Mucosa of gallbladder (tissue), 1 donor: ENCODE measurements at regions not wholly inside any gene's neighbourhood (a gene's known extent, or its start where the extent isn't known, plus 50 kb on each side); places are given as distances from the start of the nearest gene placed in this dataset.
"Not testable (repeated sequence)": the region's sequence is repeated elsewhere in the genome, so short reads cannot be mapped to it uniquely, and the experiment has no call there.

Experiments used
- DNase-seq: peaks from one replicate; pipeline ENCODE4 v3.0.0-alpha.2; 2020; ENCODE audit warnings: low spot score
- donor health status: DM: no; HTN: no; CAD: no.

GRCh38 chr3:158026236-158026635, 80.0 kb downstream of the SHOX2 start:
- no peak for DNase-seq

- DNase-seq = not testable (repeated sequence)
Measured at GRCh38 chr3:158019897-158020296, 86.3 kb downstream of the SHOX2 start.

- DNase-seq = no peak
Measured at GRCh38 chr3:158018462-158018861, 87.8 kb downstream of the SHOX2 start.

GRCh38 chr3:158012901-158013300, 93.3 kb downstream of the SHOX2 start:
- no peak for DNase-seq

- no peak for DNase-seq
Measured at GRCh38 chr3:158005391-158006100, 100.7 kb downstream of the SHOX2 start.

GRCh38 chr3:157999246-157999645, 107.0 kb downstream of the SHOX2 start:
- no peak for DNase-seq

GRCh38 chr3:157982359-157982758, 123.9 kb downstream of the SHOX2 start:
- no peak for DNase-seq

- no peak for DNase-seq
Measured at GRCh38 chr3:157981819-157982218, 124.4 kb downstream of the SHOX2 start.

GRCh38 chr3:157979022-157979421, 127.2 kb downstream of the SHOX2 start:
- DNase-seq = no peak

GRCh38 chr3:157961665-157962064, 144.6 kb downstream of the SHOX2 start:
- no peak for DNase-seq

- no peak for DNase-seq
Measured at GRCh38 chr3:157958457-157958856, 147.8 kb downstream of the SHOX2 start.

- DNase-seq = no peak
Measured at GRCh38 chr3:157956850-157957249, 149.4 kb downstream of the SHOX2 start.

- no peak for DNase-seq
Measured at GRCh38 chr3:157956176-157956575, 150.0 kb downstream of the SHOX2 start.

- DNase-seq = no peak
Measured at GRCh38 chr3:157953565-157953964, 152.7 kb downstream of the SHOX2 start.

- no peak for DNase-seq
Measured at GRCh38 chr3:157948605-157949383, 157.4 kb downstream of the SHOX2 start.

GRCh38 chr3:157939166-157939565, 167.1 kb downstream of the SHOX2 start:
- DNase-seq = no peak

GRCh38 chr3:157938154-157938779, 168.0 kb downstream of the SHOX2 start:
- DNase-seq = no peak

- no peak for DNase-seq
Measured at GRCh38 chr3:157931517-157931916, 174.7 kb downstream of the SHOX2 start.

GRCh38 chr3:157930000-157930780, 176.0 kb downstream of the SHOX2 start:
- no peak for DNase-seq

- no peak for DNase-seq
Measured at GRCh38 chr3:157926822-157927221, 179.4 kb downstream of the SHOX2 start.

- no peak for DNase-seq
Measured at GRCh38 chr3:157922614-157923013, 183.6 kb downstream of the SHOX2 start.

- no peak for DNase-seq
Measured at GRCh38 chr3:157921811-157922210, 184.4 kb downstream of the SHOX2 start.
